ENCODE measurements at regions not wholly inside any gene's neighbourhood (a gene's known extent, or its start where the extent isn't known, plus 50 kb on each side); places are given as distances from the start of the nearest gene placed in this dataset.

GRCh38 chr6:121614115-121614514 is 178.7 kb downstream of the GJA1 start:
- no peaks in the 10 kb centered on the region for H3K27me3 ChIP-seq (ENCODE audit: control insufficient read depth, insufficient read depth, low read length)
- no peak overlapping the region for H3K4me3 ChIP-seq (ENCODE audit: low read depth, low read length)
- DNase-seq (ENCODE audit: low read depth) = no peak
- H3K36me3 ChIP-seq (ENCODE audit: control insufficient read depth, insufficient read depth, low read length) = no peaks in the 10 kb centered on the region
- TF ChIP-seq CTCF (IDR thresholded peaks at IDR 0.05; ENCODE audit: insufficient read depth, low read length, poor library complexity, severe bottlenecking) = no peak

- no peak for DNase-seq (ENCODE audit: low read depth)
- no peak for TF ChIP-seq CTCF (IDR thresholded peaks at IDR 0.05; ENCODE audit: insufficient read depth, low read length, poor library complexity, severe bottlenecking)
These were observed 180.0 kb downstream of the GJA1 start for GRCh38 chr6:121615493-121615892.

GRCh38 chr6:121616406-121616805 is 181.0 kb downstream of the GJA1 start:
- Histone ChIP-seq H3K4me3 (ENCODE audit: low read depth, low read length) (no peak overlapping the region), H3K36me3 (ENCODE audit: control insufficient read depth, insufficient read depth, low read length) (no peaks in the 10 kb centered on the region), H3K27me3 (ENCODE audit: control insufficient read depth, insufficient read depth, low read length) (no peaks in the 10 kb centered on the region)
- TF ChIP-seq CTCF (IDR thresholded peaks at IDR 0.05; ENCODE audit: insufficient read depth, low read length, poor library complexity, severe bottlenecking) = no peak
- no peak for DNase-seq (ENCODE audit: low read depth)

More at GRCh38 chr6:121615493-121615892, 180.0 kb downstream of the GJA1 start:
- no peaks in the 10 kb centered on the region for H3K27me3 ChIP-seq (ENCODE audit: control insufficient read depth, insufficient read depth, low read length)
- no peaks in the 10 kb centered on the region for H3K36me3 ChIP-seq (ENCODE audit: control insufficient read depth, insufficient read depth, low read length)
- no peak overlapping the region for H3K4me3 ChIP-seq (ENCODE audit: low read depth, low read length)

GRCh38 chr6:121617388-121617787 is 181.9 kb downstream of the GJA1 start:
- H3K4me3 ChIP-seq (ENCODE audit: low read depth, low read length) = no peak overlapping the region
- no peak for TF ChIP-seq CTCF (IDR thresholded peaks at IDR 0.05; ENCODE audit: insufficient read depth, low read length, poor library complexity, severe bottlenecking)
- H3K27me3 ChIP-seq (ENCODE audit: control insufficient read depth, insufficient read depth, low read length) = no peaks in the 10 kb centered on the region
- H3K36me3 ChIP-seq (ENCODE audit: control insufficient read depth, insufficient read depth, low read length) = no peaks in the 10 kb centered on the region
- no peak for DNase-seq (ENCODE audit: low read depth)

- no peak for DNase-seq (ENCODE audit: low read depth)
These were observed 183.6 kb downstream of the GJA1 start for GRCh38 chr6:121619013-121619412.

More at GRCh38 chr6:121619013-121619412, 183.6 kb downstream of the GJA1 start:
- no peak for TF ChIP-seq CTCF (IDR thresholded peaks at IDR 0.05; ENCODE audit: insufficient read depth, low read length, poor library complexity, severe bottlenecking)
- no peak overlapping the region for H3K4me3 ChIP-seq (ENCODE audit: low read depth, low read length)
- no peaks in the 10 kb centered on the region for H3K27me3 ChIP-seq (ENCODE audit: control insufficient read depth, insufficient read depth, low read length)
- H3K36me3 ChIP-seq (ENCODE audit: control insufficient read depth, insufficient read depth, low read length) = no peaks in the 10 kb centered on the region

Measured in kidney epithelial cell (primary cell).